ENCODE measurements at regions not wholly inside any gene's neighbourhood (a gene's known extent, or its start where the extent isn't known, plus 50 kb on each side); places are given as distances from the start of the nearest gene placed in this dataset.

GRCh38 chr13:60755380-60756163, 358.6 kb downstream of the TDRD3 start:
- Histone ChIP-seq H2BK120ac (replicated peaks; ENCODE audit: low read depth, low read length) (no peak overlapping the region), H4K91ac (replicated peaks; ENCODE audit: insufficient read length, low read length) (no peak overlapping the region), H3K18ac (ENCODE audit: extremely low read depth, low read length) (no peak overlapping the region), H3K79me2 (ENCODE audit: control insufficient read depth in 1 of 2, insufficient read depth in 2 of 2, low read length in 2 of 2) (no peaks in the 10 kb centered on the region), H3K27me3 (replicated peaks in 1 of 4; ENCODE audit: control insufficient read depth in 3 of 4, extremely low read depth in 1 of 4, insufficient read depth in 3 of 4, low read length in 3 of 4) (no peaks in the 10 kb centered on the region), H3K4me3 (ENCODE audit: extremely low read depth in 1 of 4, insufficient read depth in 2 of 4, low read depth in 3 of 4, low read length in 4 of 4) (no peak overlapping the region), H3K4ac (replicated peaks; ENCODE audit: insufficient read length, low read depth, low read length) (no peak overlapping the region), H3K27ac (ENCODE audit: low read depth, low read length) (no peak overlapping the region), H2BK12ac (ENCODE audit: low read depth, low read length) (no peak overlapping the region), H2BK15ac (ENCODE audit: low read length) (no peak overlapping the region), H2AK5ac (ENCODE audit: low read depth, low read length) (no peak overlapping the region), H3K56ac (replicated peaks; ENCODE audit: insufficient read length, low read depth, low read length) (no peak overlapping the region), H2BK20ac (ENCODE audit: low read length) (no peak overlapping the region), H3K23ac (ENCODE audit: insufficient read length) (no peak overlapping the region), H3K9ac (replicated peaks in 1 of 4; ENCODE audit: extremely low read depth in 1 of 4, low read depth in 3 of 4, low read length in 3 of 4) (no peak overlapping the region), H4K5ac (ENCODE audit: insufficient read length, low read depth, low read length) (no peak overlapping the region), H3K4me2 (ENCODE audit: insufficient read depth in 1 of 2, low read depth in 2 of 2, low read length in 2 of 2) (no peak overlapping the region), H2AFZ (ENCODE audit: low read length) (no peak overlapping the region; the same call in 1 of the 2 replicates), H2BK5ac (ENCODE audit: low read depth, low read length) (no peak overlapping the region), H3K9me3 (ENCODE audit: insufficient read depth in 2 of 2, low read depth in 1 of 2, low read length in 1 of 2) (no peaks in the 10 kb centered on the region), H4K8ac (ENCODE audit: extremely low read depth, insufficient read depth, low read length) (no peak overlapping the region), H3K4me1 (replicated peaks in 1 of 4; ENCODE audit: control insufficient read depth in 3 of 4, insufficient read depth in 4 of 4, low read length in 3 of 4) (peaks cover 0 to 11% (median 4%) of the 10 kb centered on the region in 4 experiments; a peak in 3 of 7 replicates), H3K14ac (ENCODE audit: insufficient read length) (no peak overlapping the region), H3K23me2 (ENCODE audit: low read depth, low read length) (no peaks in the 10 kb centered on the region), H4K20me1 (replicated peaks in 1 of 2; ENCODE audit: control insufficient read depth in 1 of 2, insufficient read depth in 2 of 2, low read length in 2 of 2) (no peaks in the 10 kb centered on the region), H3K36me3 (ENCODE audit: control insufficient read depth in 2 of 4, insufficient read depth in 4 of 4, low read length in 3 of 4) (no peaks in the 10 kb centered on the region), H3K79me1 (ENCODE audit: low read depth, low read length) (no peaks in the 10 kb centered on the region)
- peak; percentile 48 for FAIRE-seq
- 71% methylated on average over 4 of the region's 4 CpGs; no CpG with 5 or more reads in 1 of the 2 experiments for WGBS, 2 experiments (ENCODE audit: extremely low coverage in 1 of 2, insufficient coverage in 1 of 2, insufficient read length in 1 of 2, insufficient replicate concordance in 2 of 2, low coverage in 1 of 2, low lambda C conversion rate in 2 of 2, missing lambda C conversion rate in 1 of 2)
- DNase-seq (ENCODE audit: low read depth in 1 of 2, low spot score in 2 of 2), result no peak
- CTCF ChIA-PET (ENCODE audit: partially characterized antibody), result interaction anchor here (0.5 to 2.2 kb wide), 14 partner anchors 9 to 505 kb away, joined by 3 to 10 read pairs (median 3); no protein-coding TSS in a partner anchor
- POLR2A ChIA-PET (ENCODE audit: partially characterized antibody), result interaction anchor here (0.8 kb wide), 1 partner anchor 24 kb away, joined by 4 read pairs; no protein-coding TSS in a partner anchor
- TF ChIP-seq E2F6 (IDR thresholded peaks at IDR 0.05), result no peak
- TF ChIP-seq CBX8 (IDR thresholded peaks at IDR 0.05; ENCODE audit: borderline replicate concordance, low read depth, low read length), result no peak
- TF ChIP-seq CTCF (IDR thresholded peaks at IDR 0.05; ENCODE audit: control extremely low read depth in 1 of 3, insufficient read depth in 1 of 3, low read depth in 1 of 3, low read length in 3 of 3), result peak; percentile 41 to 63 (median 52)
- TF ChIP-seq HDAC2 (IDR thresholded peaks at IDR 0.05; ENCODE audit: borderline replicate concordance in 1 of 2, low read depth in 2 of 2, low read length in 2 of 2), result no peak
- TF ChIP-seq CHD2 (IDR thresholded peaks at IDR 0.05; ENCODE audit: low read length), result no peak
- no peak for TF ChIP-seq SIN3A (conservative IDR thresholded peaks at IDR 0.05 in 1 of 2, IDR thresholded peaks at IDR 0.05 in 1 of 2; ENCODE audit: low read depth in 1 of 2, low read length in 2 of 2)
- TF ChIP-seq RBBP5 (IDR thresholded peaks at IDR 0.05; ENCODE audit: borderline replicate concordance, low read depth, low read length), result no peak
- peak; percentile 57 for TF ChIP-seq TEAD4 (IDR thresholded peaks at IDR 0.05; ENCODE audit: low read depth, low read length)
